Prostate gland (tissue), 2 donors: ENCODE measurements at regions not wholly inside any gene's neighbourhood (a gene's known extent, or its start where the extent isn't known, plus 50 kb on each side); places are given as distances from the start of the nearest gene placed in this dataset.

Experiments used
- DNase-seq: peaks from one replicate; pipeline ENCODE4 v3.0.0-alpha.2; 2019; ENCODE audit warnings: low spot score
- H3K27ac ChIP-seq, 2 donors: fragments of 200-600 bp; sonication (generic); 2 replicates each; pipeline ENCODE4 v1.5.1; 2017 to 2019
- H3K27me3 ChIP-seq: fragments of 200-600 bp; sonication (generic); replicated peaks from 2 replicates; pipeline ENCODE4 v1.5.1; 2019; ENCODE audit not compliant: insufficient read depth
- H3K36me3 ChIP-seq, 2 donors: fragments of 200-600 bp; sonication (generic); 1 replicate in 1 of 2; 2 replicates in 1 of 2; pipeline versions ENCODE4 v1.5.1 to v1.8.1; 2017 to 2019
- H3K4me1 ChIP-seq: fragments of 200-600 bp; sonication (generic); replicated peaks from 2 replicates; pipeline ENCODE4 v1.5.1; 2019
- H3K4me3 ChIP-seq, 2 donors: fragments of 200-600 bp; sonication (generic); 2 replicates each; pipeline ENCODE4 v1.5.1; 2017 to 2019
- H3K9me3 ChIP-seq: fragments of 200-600 bp; sonication (generic); 2 replicates; pipeline ENCODE4 v1.5.1; 2017
- POLR2A ChIP-seq: fragments of 450-650 bp; IDR thresholded peaks from one replicate; pipeline ENCODE4 v1.6.1; 2016; ENCODE audit warnings: antibody characterized with exemption, mild to moderate bottlenecking
- POLR2AphosphoS5 ChIP-seq: sonication (generic); formaldehyde crosslinking; IDR thresholded peaks from one replicate; pipeline ENCODE4 v1.6.1; 2017; ENCODE audit warnings: antibody characterized with exemption
- WGBS: methylation state at CpG from one replicate; pipeline ENCODE4 v1.1.5; 2018; 5-methylcytosine and 5-hydroxymethylcytosine counted together
- intact Hi-C: fragments of 100-400 bp; cut with DNase I; formaldehyde crosslinking; loops from one replicate; pipeline ENCODE4 v1.14.2; 2022
- TF ChIP-seq, protein P1 (sequence below), 4 experiments: fragments of 200-600 bp in 2 of 4; fragments of 450-650 bp in 2 of 4; sonication (generic) in 2 of 4; IDR thresholded peaks; 1 replicate in 3 of 4; 2 replicates in 1 of 4; pipeline ENCODE4 v1.5.1; 2016 to 2019; ENCODE audit warnings: antibody characterized with exemption in 4 of 4, mild to moderate bottlenecking in 2 of 4, moderate library complexity in 2 of 4

DNA sequence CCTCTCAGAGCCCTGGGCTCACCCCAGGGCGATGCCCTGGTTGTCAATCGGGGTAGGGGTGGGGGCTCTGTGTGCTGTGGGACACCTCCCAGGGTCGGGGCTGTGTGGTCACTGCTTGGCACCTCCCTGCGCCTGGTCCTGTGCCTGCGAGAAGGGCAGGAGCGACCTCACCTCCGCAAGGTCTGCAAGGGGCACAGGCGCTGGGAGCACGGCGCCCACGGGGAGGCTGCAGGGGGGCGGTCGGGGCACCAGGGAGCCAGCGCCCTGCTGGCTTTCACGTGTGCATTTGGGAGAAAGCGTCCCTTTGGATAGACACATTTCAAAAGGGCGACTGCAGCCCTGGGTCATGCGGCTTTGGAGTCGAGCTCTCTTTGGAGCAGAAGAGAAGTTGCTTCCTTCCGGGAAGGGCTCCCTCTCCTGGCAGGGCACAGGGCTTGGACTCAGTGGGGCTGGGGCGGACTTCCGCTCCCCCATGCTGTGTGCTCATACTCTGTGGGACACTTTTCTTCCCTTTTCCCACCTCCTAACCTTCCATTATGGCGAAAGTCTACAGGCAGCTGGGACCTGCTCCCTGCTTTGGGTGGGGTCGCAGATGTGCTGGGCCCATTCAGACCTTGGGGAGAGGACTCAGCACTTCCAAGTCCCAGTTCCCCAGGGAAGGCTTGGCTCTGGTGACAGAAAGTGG is 52.9 kb upstream of the SLC28A3 start:
- DNase-seq: no peak
- Histone ChIP-seq H3K27me3 (no peaks in the 10 kb centered on the region), H3K36me3 (no peaks in the 10 kb centered on the region), H3K27ac (no peak overlapping the region), H3K4me3 (no peak overlapping the region), H3K4me1 (no peaks in the 10 kb centered on the region), H3K9me3 (no peaks in the 10 kb centered on the region)
- intact Hi-C loops: loop anchor here (10.0 kb wide), 1 partner anchor 561 kb away; no protein-coding TSS in a partner anchor
- 95% methylated on average over 21 of the region's 24 CpGs for WGBS
- no peak for TF ChIP-seq POLR2AphosphoS5
- TF ChIP-seq POLR2A: no peak
- TF ChIP-seq, protein P1, sequence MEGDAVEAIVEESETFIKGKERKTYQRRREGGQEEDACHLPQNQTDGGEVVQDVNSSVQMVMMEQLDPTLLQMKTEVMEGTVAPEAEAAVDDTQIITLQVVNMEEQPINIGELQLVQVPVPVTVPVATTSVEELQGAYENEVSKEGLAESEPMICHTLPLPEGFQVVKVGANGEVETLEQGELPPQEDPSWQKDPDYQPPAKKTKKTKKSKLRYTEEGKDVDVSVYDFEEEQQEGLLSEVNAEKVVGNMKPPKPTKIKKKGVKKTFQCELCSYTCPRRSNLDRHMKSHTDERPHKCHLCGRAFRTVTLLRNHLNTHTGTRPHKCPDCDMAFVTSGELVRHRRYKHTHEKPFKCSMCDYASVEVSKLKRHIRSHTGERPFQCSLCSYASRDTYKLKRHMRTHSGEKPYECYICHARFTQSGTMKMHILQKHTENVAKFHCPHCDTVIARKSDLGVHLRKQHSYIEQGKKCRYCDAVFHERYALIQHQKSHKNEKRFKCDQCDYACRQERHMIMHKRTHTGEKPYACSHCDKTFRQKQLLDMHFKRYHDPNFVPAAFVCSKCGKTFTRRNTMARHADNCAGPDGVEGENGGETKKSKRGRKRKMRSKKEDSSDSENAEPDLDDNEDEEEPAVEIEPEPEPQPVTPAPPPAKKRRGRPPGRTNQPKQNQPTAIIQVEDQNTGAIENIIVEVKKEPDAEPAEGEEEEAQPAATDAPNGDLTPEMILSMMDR (IDR thresholded peaks at IDR 0.05): no peak

DNA sequence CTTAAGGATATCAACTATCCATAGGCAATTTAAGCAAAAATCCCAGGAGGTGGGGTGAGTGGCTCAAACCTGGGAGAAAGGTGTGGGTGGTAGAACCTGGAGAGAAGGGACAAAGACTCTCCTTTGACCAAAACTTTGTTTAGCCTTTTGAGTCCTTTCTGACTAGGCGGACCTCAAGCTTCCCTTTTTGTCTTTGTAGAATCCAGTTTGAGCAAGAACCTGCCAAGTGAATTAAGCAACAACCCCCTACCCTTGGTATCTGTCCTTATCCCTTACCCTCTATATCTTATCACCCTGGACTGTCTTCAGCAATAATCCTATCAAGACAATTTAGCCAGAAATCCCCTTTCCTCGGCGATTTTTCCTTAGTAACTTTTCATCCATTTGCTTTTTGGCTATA is 53.5 kb upstream of the SLC28A3 start:
- Histone ChIP-seq H3K27ac (no peak overlapping the region), H3K27me3 (no peaks in the 10 kb centered on the region), H3K4me1 (no peaks in the 10 kb centered on the region), H3K36me3 (no peaks in the 10 kb centered on the region), H3K9me3 (no peaks in the 10 kb centered on the region), H3K4me3 (no peak overlapping the region)
- no peak for DNase-seq
- intact Hi-C loops: loop anchor here (10.0 kb wide), 1 partner anchor 561 kb away; no protein-coding TSS in a partner anchor
- no peak for TF ChIP-seq POLR2A
- TF ChIP-seq, protein P1 (IDR thresholded peaks at IDR 0.05): no peak
- no peak for TF ChIP-seq POLR2AphosphoS5
- 84% methylated on average over 3 of the region's 3 CpGs for WGBS

DNA sequence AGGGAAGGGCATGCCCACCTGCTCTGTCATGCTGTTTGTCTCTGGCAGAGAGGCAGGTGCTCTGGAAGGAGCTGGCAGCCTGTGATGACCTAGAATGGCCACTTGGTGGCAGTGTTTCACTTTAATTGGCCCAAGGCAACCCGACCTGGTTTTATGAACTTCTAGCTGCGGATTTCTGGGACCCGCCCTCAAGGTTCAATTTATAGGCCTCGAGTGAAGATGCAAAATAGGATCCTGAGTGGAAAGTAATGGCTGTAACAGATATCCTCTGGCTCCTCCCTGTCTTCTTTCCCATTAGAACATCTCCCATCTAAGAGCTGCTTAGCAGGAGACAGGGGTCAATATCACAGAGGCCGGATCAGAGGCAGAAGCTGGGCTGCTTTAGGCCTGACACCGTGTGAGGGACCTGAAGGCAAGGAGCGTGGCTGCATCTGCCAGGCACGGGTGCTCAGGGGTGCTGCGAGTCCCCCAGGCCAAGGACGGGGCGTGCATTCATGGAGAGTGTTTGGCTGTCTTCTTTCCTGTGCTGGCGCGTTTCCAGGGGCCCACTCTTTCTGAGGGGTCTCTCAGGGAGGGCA is 56.7 kb upstream of the SLC28A3 start:
- H3K27me3 ChIP-seq: no peaks in the 10 kb centered on the region
- H3K27ac ChIP-seq: no peak overlapping the region
- DNase-seq: peak; percentile 61
- no peaks in the 10 kb centered on the region for H3K36me3 ChIP-seq
- H3K9me3 ChIP-seq: no peaks in the 10 kb centered on the region
- H3K4me1 ChIP-seq: no peaks in the 10 kb centered on the region
- no peak overlapping the region for H3K4me3 ChIP-seq
- WGBS: 48% methylated on average over 13 of the region's 13 CpGs
- intact Hi-C loops: loop anchor here (2.0 to 10.0 kb wide), 2 partner anchors 558 to 1214 kb away; no protein-coding TSS in a partner anchor
- no peak for TF ChIP-seq POLR2AphosphoS5
- TF ChIP-seq, protein P1 (IDR thresholded peaks at IDR 0.05): peak; percentile 81 to 89 (median 84)

DNA sequence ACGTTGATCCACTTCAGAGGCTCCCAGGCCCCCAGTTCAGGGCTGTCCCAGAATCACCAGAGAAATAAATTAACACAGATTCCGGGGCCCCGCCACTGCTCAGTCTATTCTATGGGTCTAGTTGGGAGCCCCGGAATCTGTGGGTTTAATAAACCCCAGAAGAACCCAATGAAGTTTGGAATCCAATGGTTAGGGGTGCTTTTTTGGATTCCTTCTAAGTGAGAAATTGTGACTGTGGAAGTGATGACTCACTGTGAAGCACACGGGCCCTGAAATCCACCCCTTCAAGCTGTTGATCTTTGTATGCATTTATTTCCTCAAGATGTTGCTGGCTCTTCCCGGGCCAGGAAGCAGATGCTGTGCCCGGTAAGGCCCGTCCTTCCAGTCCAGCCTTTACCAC is 57.3 kb upstream of the SLC28A3 start:
- WGBS: 77% methylated on average over 8 of the region's 8 CpGs
- intact Hi-C loops: loop anchor here (2.0 to 10.0 kb wide), 2 partner anchors 557 to 1213 kb away; no protein-coding TSS in a partner anchor

More for the DNA sequence above, 57.3 kb upstream of the SLC28A3 start:
- Histone ChIP-seq H3K4me1 (no peaks in the 10 kb centered on the region), H3K9me3 (no peaks in the 10 kb centered on the region), H3K27me3 (no peaks in the 10 kb centered on the region), H3K27ac (no peak overlapping the region), H3K4me3 (no peak overlapping the region), H3K36me3 (no peaks in the 10 kb centered on the region)
- DNase-seq: no peak
- TF ChIP-seq, protein P1 (IDR thresholded peaks at IDR 0.05): no peak
- no peak for TF ChIP-seq POLR2A
- no peak for TF ChIP-seq POLR2AphosphoS5
